ENCODE measurements at regions not wholly inside any gene's neighbourhood (a gene's known extent, or its start where the extent isn't known, plus 50 kb on each side); places are given as distances from the start of the nearest gene placed in this dataset.

- H3K27me3 ChIP-seq (ENCODE audit: control insufficient read depth, insufficient read depth, low read length) = no peaks in the 10 kb centered on the region
- peaks cover 0 to 5% (median 0%) of the 10 kb centered on the region in 3 donors for H3K4me1 ChIP-seq (ENCODE audit: control insufficient read depth in 2 of 3, insufficient read depth in 2 of 3, low read depth in 1 of 3, low read length in 3 of 3)
- H3K9me3 ChIP-seq (ENCODE audit: control insufficient read depth in 2 of 3, insufficient read depth in 1 of 3, low read length in 3 of 3) = no peaks in the 10 kb centered on the region
- FAIRE-seq (no peak), DNase-seq (no peak)
- H3K4me3 ChIP-seq (ENCODE audit: low read length in 3 of 3) = no peak overlapping the region
- intact Hi-C loops (cut with DNase I) = no loop called here
- TF ChIP-seq CTCF (IDR thresholded peaks at IDR 0.05; ENCODE audit: borderline replicate concordance, extremely low read depth, insufficient read depth) = no peak
- no peak overlapping the region for H3K9ac ChIP-seq (ENCODE audit: low read length in 3 of 3)
- no peak overlapping the region for H3K27ac ChIP-seq (ENCODE audit: low read depth in 2 of 2, low read length in 2 of 2)
- no peaks in the 10 kb centered on the region for H3K36me3 ChIP-seq (ENCODE audit: control insufficient read depth in 2 of 3, insufficient read depth in 3 of 3, low read length in 3 of 3)
These were observed 100.7 kb upstream of the PDE4B start for GRCh38 chr1:65691972-65692371.

- no peak overlapping the region for H3K9ac ChIP-seq (ENCODE audit: low read length in 3 of 3)
- peaks cover 0 to 5% (median 0%) of the 10 kb centered on the region in 3 donors for H3K4me1 ChIP-seq (ENCODE audit: control insufficient read depth in 2 of 3, insufficient read depth in 2 of 3, low read depth in 1 of 3, low read length in 3 of 3)
- H3K27me3 ChIP-seq (ENCODE audit: control insufficient read depth, insufficient read depth, low read length) = no peaks in the 10 kb centered on the region
- H3K27ac ChIP-seq (ENCODE audit: low read depth in 2 of 2, low read length in 2 of 2) = no peak overlapping the region
- intact Hi-C loops (cut with DNase I) = no loop called here
- no peaks in the 10 kb centered on the region for H3K36me3 ChIP-seq (ENCODE audit: control insufficient read depth in 2 of 3, insufficient read depth in 3 of 3, low read length in 3 of 3)
- no peak for TF ChIP-seq CTCF (IDR thresholded peaks at IDR 0.05; ENCODE audit: borderline replicate concordance, extremely low read depth, insufficient read depth)
- DNase-seq (no peak), FAIRE-seq (no peak)
- H3K9me3 ChIP-seq (ENCODE audit: control insufficient read depth in 2 of 3, insufficient read depth in 1 of 3, low read length in 3 of 3) = no peaks in the 10 kb centered on the region
- H3K4me3 ChIP-seq (ENCODE audit: low read length in 3 of 3) = no peak overlapping the region
These were observed 98.6 kb upstream of the PDE4B start for GRCh38 chr1:65694126-65694525.

- Histone ChIP-seq H3K36me3 (ENCODE audit: control insufficient read depth in 2 of 3, insufficient read depth in 3 of 3, low read length in 3 of 3) (no peaks in the 10 kb centered on the region), H3K27me3 (ENCODE audit: control insufficient read depth, insufficient read depth, low read length) (no peaks in the 10 kb centered on the region), H3K9me3 (ENCODE audit: control insufficient read depth in 2 of 3, insufficient read depth in 1 of 3, low read length in 3 of 3) (no peaks in the 10 kb centered on the region), H3K4me3 (ENCODE audit: low read length in 3 of 3) (no peak overlapping the region), H3K4me1 (ENCODE audit: control insufficient read depth in 2 of 3, insufficient read depth in 2 of 3, low read depth in 1 of 3, low read length in 3 of 3) (peaks cover 0 to 5% (median 0%) of the 10 kb centered on the region in 3 donors), H3K9ac (ENCODE audit: low read length in 3 of 3) (no peak overlapping the region), H3K27ac (ENCODE audit: low read depth in 2 of 2, low read length in 2 of 2) (no peak overlapping the region)
- intact Hi-C loops (cut with DNase I) = no loop called here
- DNase-seq (no peak), FAIRE-seq (no peak)
- no peak for TF ChIP-seq CTCF (IDR thresholded peaks at IDR 0.05; ENCODE audit: borderline replicate concordance, extremely low read depth, insufficient read depth)
These were observed 97.8 kb upstream of the PDE4B start for GRCh38 chr1:65694933-65695332.

GRCh38 chr1:65698590-65698989 is 94.1 kb upstream of the PDE4B start:
- no peak overlapping the region for H3K4me3 ChIP-seq (ENCODE audit: low read length in 3 of 3)
- no peak overlapping the region for H3K27ac ChIP-seq (ENCODE audit: low read depth in 2 of 2, low read length in 2 of 2)
- H3K36me3 ChIP-seq (ENCODE audit: control insufficient read depth in 2 of 3, insufficient read depth in 3 of 3, low read length in 3 of 3) = no peaks in the 10 kb centered on the region
- no peaks in the 10 kb centered on the region for H3K27me3 ChIP-seq (ENCODE audit: control insufficient read depth, insufficient read depth, low read length)
- no peaks in the 10 kb centered on the region for H3K4me1 ChIP-seq (ENCODE audit: control insufficient read depth in 2 of 3, insufficient read depth in 2 of 3, low read depth in 1 of 3, low read length in 3 of 3)
- DNase-seq = no peak
- H3K9ac ChIP-seq (ENCODE audit: low read length in 3 of 3) = no peak overlapping the region
- TF ChIP-seq CTCF (IDR thresholded peaks at IDR 0.05; ENCODE audit: borderline replicate concordance, extremely low read depth, insufficient read depth) = no peak
- intact Hi-C loops (cut with DNase I) = no loop called here
- no peak for FAIRE-seq
- H3K9me3 ChIP-seq (ENCODE audit: control insufficient read depth in 2 of 3, insufficient read depth in 1 of 3, low read length in 3 of 3) = no peaks in the 10 kb centered on the region

All from kidney (tissue), 13 donors.